Middle frontal gyrus (tissue), 1 donor: ENCODE measurements at regions not wholly inside any gene's neighbourhood (a gene's known extent, or its start where the extent isn't known, plus 50 kb on each side); places are given as distances from the start of the nearest gene placed in this dataset.
"Not testable (repeated sequence)": the region's sequence is repeated elsewhere in the genome, so short reads cannot be mapped to it uniquely, and the experiment has no call there.

Experiments used
- DNase-seq: peaks from one replicate; pipeline ENCODE4 v3.0.0-alpha.2; 2015; ENCODE audit warnings: low spot score; ENCODE audit errors: extremely low spot score

GRCh38 chr22:35183917-35184316, 73.4 kb upstream of the HMGXB4 start:
- no peak for DNase-seq

GRCh38 chr22:35186492-35186891, 70.8 kb upstream of the HMGXB4 start:
- DNase-seq: no peak

GRCh38 chr22:35188930-35189329, 68.4 kb upstream of the HMGXB4 start:
- not testable (repeated sequence) for DNase-seq

- no peak for DNase-seq
Observed at GRCh38 chr22:35189559-35189958, 67.7 kb upstream of the HMGXB4 start.

GRCh38 chr22:35191412-35191811, 65.9 kb upstream of the HMGXB4 start:
- DNase-seq: no peak

GRCh38 chr22:35192129-35192918, 65.0 kb upstream of the HMGXB4 start:
- no peak for DNase-seq

GRCh38 chr22:35195226-35195625, 62.1 kb upstream of the HMGXB4 start:
- no peak for DNase-seq

- DNase-seq: no peak
Observed at GRCh38 chr22:35195821-35196220, 61.5 kb upstream of the HMGXB4 start.

- no peak for DNase-seq
Observed at GRCh38 chr22:35197071-35197470, 60.2 kb upstream of the HMGXB4 start.

- DNase-seq: no peak
Observed at GRCh38 chr22:35197886-35198285, 59.4 kb upstream of the HMGXB4 start.

GRCh38 chr22:35198738-35199137, 58.6 kb upstream of the HMGXB4 start:
- DNase-seq: no peak

- DNase-seq: no peak
Observed at GRCh38 chr22:35202376-35202775, 54.9 kb upstream of the HMGXB4 start.

- no peak for DNase-seq
Observed at GRCh38 chr22:35203583-35203982, 53.7 kb upstream of the HMGXB4 start.

- DNase-seq: no peak
Observed at GRCh38 chr22:35204807-35205775, 52.2 kb upstream of the HMGXB4 start.

GRCh38 chr22:35205961-35206360, 51.3 kb upstream of the HMGXB4 start:
- DNase-seq: no peak

GRCh38 chr22:35206889-35207288, 50.4 kb upstream of the HMGXB4 start:
- DNase-seq: no peak
